ENCODE measurements at regions not wholly inside any gene's neighbourhood (a gene's known extent, or its start where the extent isn't known, plus 50 kb on each side); places are given as distances from the start of the nearest gene placed in this dataset.

- TF ChIP-seq CTCF (conservative IDR thresholded peaks at IDR 0.05; ENCODE audit: control insufficient read depth, insufficient read depth, low read depth, low read length) = no peak
- H3K4me3 ChIP-seq (ENCODE audit: control insufficient read depth, low read depth, low read length) = no peak overlapping the region
- DNase-seq (ENCODE audit: low read depth) = no peak
Measured at GRCh38 chr9:129365196-129365595, 187.1 kb upstream of the IER5L start.

- no peak for TF ChIP-seq CTCF (conservative IDR thresholded peaks at IDR 0.05; ENCODE audit: control insufficient read depth, insufficient read depth, low read depth, low read length)
- no peak overlapping the region for H3K4me3 ChIP-seq (ENCODE audit: control insufficient read depth, low read depth, low read length)
- no peak for DNase-seq (ENCODE audit: low read depth)
Measured at GRCh38 chr9:129363216-129363873, 185.3 kb upstream of the IER5L start.

GRCh38 chr9:129362287-129363000, 184.4 kb upstream of the IER5L start:
- no peak for TF ChIP-seq CTCF (conservative IDR thresholded peaks at IDR 0.05; ENCODE audit: control insufficient read depth, insufficient read depth, low read depth, low read length)
- no peak overlapping the region for H3K4me3 ChIP-seq (ENCODE audit: control insufficient read depth, low read depth, low read length)
- DNase-seq (ENCODE audit: low read depth) = no peak

GRCh38 chr9:129361196-129361595, 183.1 kb upstream of the IER5L start:
- no peak for TF ChIP-seq CTCF (conservative IDR thresholded peaks at IDR 0.05; ENCODE audit: control insufficient read depth, insufficient read depth, low read depth, low read length)

GRCh38 chr9:129359916-129360536, 182.0 kb upstream of the IER5L start:
- no peak for DNase-seq (ENCODE audit: low read depth)
- no peak for TF ChIP-seq CTCF (conservative IDR thresholded peaks at IDR 0.05; ENCODE audit: control insufficient read depth, insufficient read depth, low read depth, low read length)
- no peak overlapping the region for H3K4me3 ChIP-seq (ENCODE audit: control insufficient read depth, low read depth, low read length)

More at GRCh38 chr9:129361196-129361595, 183.1 kb upstream of the IER5L start:
- no peak overlapping the region for H3K4me3 ChIP-seq (ENCODE audit: control insufficient read depth, low read depth, low read length)
- no peak for DNase-seq (ENCODE audit: low read depth)

- no peak for TF ChIP-seq CTCF (conservative IDR thresholded peaks at IDR 0.05; ENCODE audit: control insufficient read depth, insufficient read depth, low read depth, low read length)
- no peak for DNase-seq (ENCODE audit: low read depth)
- no peak overlapping the region for H3K4me3 ChIP-seq (ENCODE audit: control insufficient read depth, low read depth, low read length)
Measured at GRCh38 chr9:129359162-129359811, 181.2 kb upstream of the IER5L start.

All from fibroblast of mammary gland (primary cell).